Progenitor cell of endocrine pancreas (in vitro differentiated cells): ENCODE measurements at regions not wholly inside any gene's neighbourhood (a gene's known extent, or its start where the extent isn't known, plus 50 kb on each side); places are given as distances from the start of the nearest gene placed in this dataset.

Source experiments
- DNase-seq: peaks from one replicate; pipeline ENCODE4 v3.0.0; 2021; ENCODE audit warnings: low spot score; ENCODE audit not compliant: unreplicated experiment
- H3K27ac Mint-ChIP-seq: 2 replicates; pipeline ENCODE4 v1.8.0; 2021; ENCODE audit warnings: mild to moderate bottlenecking, moderate library complexity, mixed read lengths
- H3K27me3 Mint-ChIP-seq: 2 replicates; pipeline ENCODE4 v1.8.0; 2021; ENCODE audit warnings: mixed read lengths
- H3K36me3 Mint-ChIP-seq: 2 replicates; pipeline ENCODE4 v1.8.0; 2022; ENCODE audit warnings: mixed read lengths; ENCODE audit not compliant: insufficient read depth
- H3K4me1 Mint-ChIP-seq: 2 replicates; pipeline ENCODE4 v1.8.0; 2021; ENCODE audit warnings: low read depth, mixed read lengths
- H3K4me3 Mint-ChIP-seq: 2 replicates; pipeline ENCODE4 v1.8.0; 2021; ENCODE audit warnings: low read depth, mild to moderate bottlenecking, moderate library complexity, mixed read lengths
- H3K9me3 Mint-ChIP-seq: 2 replicates; pipeline ENCODE4 v1.8.0; 2021; ENCODE audit warnings: low read depth, mixed read lengths
- CTCF ChIP-seq: fragments of 200-600 bp; sonication (generic); IDR thresholded peaks from one replicate; pipeline ENCODE4 v1.5.0; 2021; ENCODE audit warnings: antibody characterized with exemption, mild to moderate bottlenecking; ENCODE audit not compliant: unreplicated experiment

DNA sequence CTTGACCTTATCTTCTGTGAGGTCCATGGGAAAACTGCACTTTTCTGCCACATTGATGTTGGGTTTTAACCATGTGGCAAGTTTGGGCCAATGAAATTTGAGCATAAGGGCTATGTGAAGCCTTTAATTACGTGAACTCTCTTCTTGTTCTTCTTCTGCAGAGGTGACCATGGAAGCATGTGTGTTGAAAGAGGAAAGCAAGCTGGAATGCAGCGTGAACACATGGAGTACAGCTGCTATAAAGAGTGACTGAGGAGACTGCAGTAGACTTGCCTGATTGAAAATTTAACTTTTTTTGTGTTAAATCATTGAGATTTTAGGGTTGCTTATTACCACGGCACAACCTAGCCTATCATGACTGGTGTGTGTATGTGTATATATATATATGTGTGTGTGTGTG, 347.3 kb downstream of the ZIC1 start:
- Mint-ChIP-seq H3K36me3 (no peaks in the 10 kb centered on the region), H3K27me3 (no peaks in the 10 kb centered on the region), H3K4me1 (no peaks in the 10 kb centered on the region), H3K4me3 (no peak overlapping the region), H3K9me3 (no peaks in the 10 kb centered on the region), H3K27ac (no peak overlapping the region)
- DNase-seq = no peak
- no peak for TF ChIP-seq CTCF

DNA sequence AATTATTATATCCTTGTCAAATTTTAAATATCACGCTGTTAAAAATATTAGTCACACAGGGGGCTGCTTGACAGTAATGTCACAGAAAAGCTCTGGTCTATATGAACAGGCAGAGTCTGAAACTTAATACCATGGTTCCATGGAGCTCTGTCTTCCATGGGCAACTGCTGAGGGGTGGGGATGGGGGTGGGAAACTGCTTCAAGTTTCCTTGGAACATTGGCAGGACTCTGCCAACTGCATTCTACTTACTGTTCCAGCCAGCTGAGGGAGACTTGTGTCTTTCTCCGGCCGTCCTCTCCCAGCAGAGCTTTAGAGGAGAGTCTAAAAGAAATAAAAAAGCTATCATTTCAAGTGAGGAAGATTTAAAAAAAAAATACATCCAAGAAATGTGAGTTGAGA, 348.7 kb downstream of the ZIC1 start:
- no peak for TF ChIP-seq CTCF
- no peak for DNase-seq
- Mint-ChIP-seq H3K27ac (no peak overlapping the region), H3K36me3 (no peaks in the 10 kb centered on the region), H3K4me3 (no peak overlapping the region), H3K27me3 (no peaks in the 10 kb centered on the region), H3K4me1 (no peaks in the 10 kb centered on the region), H3K9me3 (no peaks in the 10 kb centered on the region)

GRCh38 chr3:147758771-147759170, 349.6 kb downstream of the ZIC1 start:
- no peak overlapping the region for H3K27ac Mint-ChIP-seq
- no peaks in the 10 kb centered on the region for H3K36me3 Mint-ChIP-seq
- no peak overlapping the region for H3K4me3 Mint-ChIP-seq
- TF ChIP-seq CTCF = no peak
- no peaks in the 10 kb centered on the region for H3K4me1 Mint-ChIP-seq
- no peaks in the 10 kb centered on the region for H3K9me3 Mint-ChIP-seq
- no peak for DNase-seq
- no peaks in the 10 kb centered on the region for H3K27me3 Mint-ChIP-seq

GRCh38 chr3:147760085-147760484, 350.9 kb downstream of the ZIC1 start:
- no peak overlapping the region for H3K4me3 Mint-ChIP-seq
- no peaks in the 10 kb centered on the region for H3K36me3 Mint-ChIP-seq
- no peak for TF ChIP-seq CTCF
- no peak for DNase-seq
- H3K27ac Mint-ChIP-seq = no peak overlapping the region
- H3K27me3 Mint-ChIP-seq = no peaks in the 10 kb centered on the region
- no peaks in the 10 kb centered on the region for H3K4me1 Mint-ChIP-seq
- H3K9me3 Mint-ChIP-seq = no peaks in the 10 kb centered on the region

DNA sequence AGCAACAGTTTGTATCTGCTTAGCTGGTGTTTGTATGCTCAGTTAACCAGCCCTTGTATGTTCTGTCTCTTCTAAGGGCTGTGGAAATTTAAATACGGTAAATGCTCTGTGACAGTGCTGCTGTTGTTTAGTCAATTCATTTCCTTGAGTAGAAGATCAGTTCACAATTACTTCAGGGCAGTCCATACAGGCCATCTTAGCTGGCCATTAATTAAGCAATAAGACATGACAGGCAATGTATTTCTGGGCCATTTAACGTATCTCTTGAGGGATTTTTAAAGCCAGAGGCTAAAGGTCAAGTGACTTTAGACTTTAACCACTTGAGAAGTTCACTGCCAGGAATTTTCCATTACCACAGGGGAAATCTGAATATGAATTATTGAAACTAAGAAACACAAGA, 351.8 kb downstream of the ZIC1 start:
- no peak for DNase-seq
- Mint-ChIP-seq H3K4me1 (no peaks in the 10 kb centered on the region), H3K27ac (no peak overlapping the region), H3K9me3 (no peaks in the 10 kb centered on the region), H3K27me3 (no peaks in the 10 kb centered on the region), H3K36me3 (no peaks in the 10 kb centered on the region), H3K4me3 (no peak overlapping the region)
- TF ChIP-seq CTCF = no peak
